ENCODE measurements at regions not wholly inside any gene's neighbourhood (a gene's known extent, or its start where the extent isn't known, plus 50 kb on each side); places are given as distances from the start of the nearest gene placed in this dataset.

GRCh38 chr10:124342136-124342820 is 76.4 kb downstream of the OAT start:
- no peak for DNase-seq (ENCODE audit: low read depth)
- no peak overlapping the region for H3K4me3 ChIP-seq (ENCODE audit: low read depth, low read length)
- no peak for TF ChIP-seq CTCF (conservative IDR thresholded peaks at IDR 0.05; ENCODE audit: low read depth, low read length)

GRCh38 chr10:124341768-124342135 is 77.0 kb downstream of the OAT start:
- H3K4me3 ChIP-seq (ENCODE audit: low read depth, low read length), result no peak overlapping the region
- no peak for DNase-seq (ENCODE audit: low read depth)
- no peak for TF ChIP-seq CTCF (conservative IDR thresholded peaks at IDR 0.05; ENCODE audit: low read depth, low read length)

- peak; percentile 95 for DNase-seq (ENCODE audit: low read depth)
- no peak overlapping the region for H3K4me3 ChIP-seq (ENCODE audit: low read depth, low read length)
- no peak for TF ChIP-seq CTCF (conservative IDR thresholded peaks at IDR 0.05; ENCODE audit: low read depth, low read length)
Measured at GRCh38 chr10:124340033-124340760, 78.5 kb downstream of the OAT start.

GRCh38 chr10:124339119-124340032 is 79.3 kb downstream of the OAT start:
- no peak for TF ChIP-seq CTCF (conservative IDR thresholded peaks at IDR 0.05; ENCODE audit: low read depth, low read length)
- no peak for DNase-seq (ENCODE audit: low read depth)

GRCh38 chr10:124338276-124338925 is 80.3 kb downstream of the OAT start:
- DNase-seq (ENCODE audit: low read depth), result no peak
- no peak for TF ChIP-seq CTCF (conservative IDR thresholded peaks at IDR 0.05; ENCODE audit: low read depth, low read length)
- no peak overlapping the region for H3K4me3 ChIP-seq (ENCODE audit: low read depth, low read length)

More at GRCh38 chr10:124339119-124340032, 79.3 kb downstream of the OAT start:
- no peak overlapping the region for H3K4me3 ChIP-seq (ENCODE audit: low read depth, low read length)

GRCh38 chr10:124336186-124336585 is 82.5 kb downstream of the OAT start:
- peak; percentile 67 for DNase-seq (ENCODE audit: low read depth)
- TF ChIP-seq CTCF (conservative IDR thresholded peaks at IDR 0.05; ENCODE audit: low read depth, low read length), result no peak

More at GRCh38 chr10:124336186-124336585, 82.5 kb downstream of the OAT start:
- H3K4me3 ChIP-seq (ENCODE audit: low read depth, low read length), result no peak overlapping the region

Data from choroid plexus epithelial cell (primary cell).